ENCODE measurements at regions not wholly inside any gene's neighbourhood (a gene's known extent, or its start where the extent isn't known, plus 50 kb on each side); places are given as distances from the start of the nearest gene placed in this dataset.

- no peak overlapping the region for H3K4me3 ChIP-seq (replicated peaks; ENCODE audit: low read depth, low read length)
- no peak for DNase-seq (ENCODE audit: extremely low read depth, low read depth)
- TF ChIP-seq CTCF (IDR thresholded peaks at IDR 0.05; ENCODE audit: low read depth, low read length, missing control alignments), result no peak
These were observed 120.7 kb upstream of the PAPPA start for GRCh38 chr9:116032683-116033440.

- TF ChIP-seq CTCF (IDR thresholded peaks at IDR 0.05; ENCODE audit: low read depth, low read length, missing control alignments), result no peak
- DNase-seq (ENCODE audit: extremely low read depth, low read depth), result no peak
- no peak overlapping the region for H3K4me3 ChIP-seq (replicated peaks; ENCODE audit: low read depth, low read length)
These were observed 114.3 kb upstream of the PAPPA start for GRCh38 chr9:116039312-116039711.

GRCh38 chr9:116039893-116040292 lies 113.7 kb upstream of the PAPPA start:
- no peak overlapping the region for H3K4me3 ChIP-seq (replicated peaks; ENCODE audit: low read depth, low read length)
- DNase-seq (ENCODE audit: extremely low read depth, low read depth), result no peak
- TF ChIP-seq CTCF (IDR thresholded peaks at IDR 0.05; ENCODE audit: low read depth, low read length, missing control alignments), result no peak

- H3K4me3 ChIP-seq (replicated peaks; ENCODE audit: low read depth, low read length), result no peak overlapping the region
- no peak for DNase-seq (ENCODE audit: extremely low read depth, low read depth)
- TF ChIP-seq CTCF (IDR thresholded peaks at IDR 0.05; ENCODE audit: low read depth, low read length, missing control alignments), result no peak
These were observed 111.3 kb upstream of the PAPPA start for GRCh38 chr9:116042321-116042720.

- no peak overlapping the region for H3K4me3 ChIP-seq (replicated peaks; ENCODE audit: low read depth, low read length)
- DNase-seq (ENCODE audit: extremely low read depth, low read depth), result no peak
- TF ChIP-seq CTCF (IDR thresholded peaks at IDR 0.05; ENCODE audit: low read depth, low read length, missing control alignments), result no peak
These were observed 108.5 kb upstream of the PAPPA start for GRCh38 chr9:116045083-116045482.

- no peak for DNase-seq (ENCODE audit: extremely low read depth, low read depth)
- H3K4me3 ChIP-seq (replicated peaks; ENCODE audit: low read depth, low read length), result no peak overlapping the region
- no peak for TF ChIP-seq CTCF (IDR thresholded peaks at IDR 0.05; ENCODE audit: low read depth, low read length, missing control alignments)
These were observed 105.5 kb upstream of the PAPPA start for GRCh38 chr9:116048081-116048480.

- no peak overlapping the region for H3K4me3 ChIP-seq (replicated peaks; ENCODE audit: low read depth, low read length)
- TF ChIP-seq CTCF (IDR thresholded peaks at IDR 0.05; ENCODE audit: low read depth, low read length, missing control alignments), result no peak
These were observed 104.1 kb upstream of the PAPPA start for GRCh38 chr9:116049456-116049855.

More at GRCh38 chr9:116049456-116049855, 104.1 kb upstream of the PAPPA start:
- DNase-seq (ENCODE audit: extremely low read depth, low read depth), result no peak

Data from HFF-Myc (cell line).